Panc1 (cell line): ENCODE measurements at regions not wholly inside any gene's neighbourhood (a gene's known extent, or its start where the extent isn't known, plus 50 kb on each side); places are given as distances from the start of the nearest gene placed in this dataset.

Experiments used
- ATAC-seq: fragments of 200-7000 bp; cut with Tn5 transposase; 2 replicates; pipeline ENCODE4 v1.9.1; 2020; ENCODE audit warnings: mild to moderate bottlenecking, moderate library complexity
- BruUV-seq: library from RNA; stranded (reverse); fragments of 400-500 nt; replicated peaks from 2 replicates; lab custom pipeline; 2021; lab: Mats Ljungman, UMichigan
- CTCF ChIA-PET: fragments of 300-600 bp; sonication (Branson Sonifier 250); formaldehyde crosslinking; loops from one replicate; lab custom pipeline; 2022; ENCODE audit warnings: antibody characterized with exemption; lab: Charles Lee
- POLR2A ChIA-PET: fragments of 300-600 bp; sonication (Branson Sonifier 250); formaldehyde crosslinking; loops from one replicate; lab custom pipeline; 2022; ENCODE audit warnings: antibody characterized with exemption; lab: Charles Lee
- DNase-seq: peaks from one replicate; pipeline ENCODE4 v3.0.0-alpha.2; 2010; ENCODE audit warnings: low read depth, low spot score
- H3K27ac ChIP-seq: 2 replicates; pipeline ENCODE4 v1.5.1; 2011; ENCODE audit warnings: mild to moderate bottlenecking, low read length, inconsistent platforms
- H3K27me3 ChIP-seq: fragments of 200-500 bp; sonication (Bioruptor generic); 2 replicates; pipeline ENCODE4 v1.6.0; 2014; ENCODE audit warnings: low read length, inconsistent platforms; ENCODE audit not compliant: control insufficient read depth, insufficient read depth
- H3K36me3 ChIP-seq: fragments of 200-500 bp; sonication (Bioruptor generic); 2 replicates; pipeline ENCODE4 v1.5.1; 2014; ENCODE audit warnings: inconsistent platforms, mild to moderate bottlenecking, low read length, moderate library complexity; ENCODE audit not compliant: control insufficient read depth, insufficient read depth
- H3K4me1 ChIP-seq: 2 replicates; pipeline ENCODE4 v1.5.1; 2011; ENCODE audit warnings: inconsistent platforms, mild to moderate bottlenecking, low read length, moderate library complexity; ENCODE audit not compliant: control insufficient read depth, insufficient read depth
- H3K4me3 ChIP-seq, 2 experiments: 2 replicates each; pipeline ENCODE4 v1.5.1; 2011 to 2012; ENCODE audit warnings: low read depth in 2 of 2, low read length in 2 of 2, mild to moderate bottlenecking in 2 of 2, inconsistent platforms in 1 of 2, moderate library complexity in 1 of 2
- H3K9me3 ChIP-seq: fragments of 200-500 bp; sonication (Bioruptor generic); 2 replicates; pipeline ENCODE4 v1.5.1; 2014; ENCODE audit warnings: low read depth, mild to moderate bottlenecking, inconsistent platforms, low read length, moderate library complexity; ENCODE audit not compliant: control insufficient read depth, insufficient read depth
- CTCF ChIP-seq: fragments of 450-650 bp; IDR thresholded peaks from 2 replicates; pipeline ENCODE4 v1.5.1; 2017; ENCODE audit warnings: mild to moderate bottlenecking
- POLR2AphosphoS5 ChIP-seq: IDR thresholded peaks from 2 replicates; pipeline ENCODE4 v1.6.1; 2012; ENCODE audit warnings: mild to moderate bottlenecking, low read depth, low read length, moderate library complexity
- REST ChIP-seq, 2 experiments: IDR thresholded peaks; 2 replicates each; pipeline ENCODE4 v1.6.1; 2011 to 2012; ENCODE audit warnings: low read depth in 2 of 2, control low read depth in 1 of 2, low read length in 1 of 2, mild to moderate bottlenecking in 1 of 2, moderate library complexity in 1 of 2; ENCODE audit not compliant: insufficient read depth in 1 of 2
- SIN3A ChIP-seq: IDR thresholded peaks from 2 replicates; pipeline ENCODE4 v1.6.1; 2012; ENCODE audit warnings: low read depth, mild to moderate bottlenecking, low read length, moderate library complexity, borderline replicate concordance; ENCODE audit not compliant: insufficient read depth
- TCF7L2 ChIP-seq: IDR thresholded peaks from 2 replicates; pipeline ENCODE4 v1.6.1; 2011; ENCODE audit warnings: mild to moderate bottlenecking, low read depth, low read length, inconsistent platforms
- in situ Hi-C: cut with HindIII; loops from 2 replicates; pipeline ENCODE4 v1.10.0; 2016; ENCODE audit warnings: low sequenced_read_pairs, low pct_unique_long_range_greater_than_20kb
- intact Hi-C: fragments of 100-400 bp; cut with micrococcal nuclease; formaldehyde crosslinking; loops from one replicate; pipeline ENCODE4 v1.10.0; 2022; ENCODE audit not compliant: unreplicated experiment

GRCh38 chr22:26903030-26903856, 245.9 kb downstream of the MIAT start:
- H3K4me1 ChIP-seq, result no peaks in the 10 kb centered on the region
- no peaks in the 10 kb centered on the region for H3K36me3 ChIP-seq
- in situ Hi-C loops, result no loop called here
- intact Hi-C loops, result no loop called here
- no peaks in the 10 kb centered on the region for H3K9me3 ChIP-seq
- CTCF ChIA-PET, result no interaction called here
- no peak overlapping the region for H3K4me3 ChIP-seq
- DNase-seq (no peak), ATAC-seq (no peak)
- POLR2A ChIA-PET, result no interaction called here
- H3K27me3 ChIP-seq, result no peaks in the 10 kb centered on the region
- no peak overlapping the region for H3K27ac ChIP-seq
- TF ChIP-seq CTCF (no peak), REST (IDR thresholded peaks at IDR 0.05; ENCODE audit: insufficient read depth in 1 of 2, low read depth in 2 of 2, low read length in 1 of 2) (no peak), TCF7L2 (no peak), POLR2AphosphoS5 (no peak), SIN3A (no peak)
- no TSS peak for BruUV-seq

- no peaks in the 10 kb centered on the region for H3K9me3 ChIP-seq
- ChIA-PET CTCF (no interaction called here), POLR2A (no interaction called here)
- H3K27ac ChIP-seq, result no peak overlapping the region
- H3K36me3 ChIP-seq, result no peaks in the 10 kb centered on the region
- intact Hi-C loops (no loop called here), in situ Hi-C loops (no loop called here)
- no peak overlapping the region for H3K4me3 ChIP-seq
- H3K4me1 ChIP-seq, result no peaks in the 10 kb centered on the region
- TF ChIP-seq TCF7L2 (no peak), SIN3A (no peak)
- DNase-seq, result no peak
- BruUV-seq, result no TSS peak
- ATAC-seq, result no peak
- no peaks in the 10 kb centered on the region for H3K27me3 ChIP-seq
Measured at GRCh38 chr22:26904483-26904882, 247.1 kb downstream of the MIAT start.

GRCh38 chr22:26905076-26905475, 247.7 kb downstream of the MIAT start:
- Histone ChIP-seq H3K4me1 (no peaks in the 10 kb centered on the region), H3K4me3 (no peak overlapping the region), H3K9me3 (no peaks in the 10 kb centered on the region), H3K27ac (no peak overlapping the region), H3K36me3 (no peaks in the 10 kb centered on the region), H3K27me3 (no peaks in the 10 kb centered on the region)
- intact Hi-C loops (no loop called here), in situ Hi-C loops (no loop called here)
- POLR2A ChIA-PET, result no interaction called here
- CTCF ChIA-PET, result no interaction called here
- DNase-seq, result no peak
- TF ChIP-seq CTCF, result no peak
- TF ChIP-seq TCF7L2, result no peak
- TF ChIP-seq REST (IDR thresholded peaks at IDR 0.05; ENCODE audit: insufficient read depth in 1 of 2, low read depth in 2 of 2, low read length in 1 of 2), result no peak
- no peak for TF ChIP-seq POLR2AphosphoS5
- no peak for ATAC-seq
- no TSS peak for BruUV-seq
